Fibroblast of the conjunctiva (primary cell): ENCODE measurements at regions not wholly inside any gene's neighbourhood (a gene's known extent, or its start where the extent isn't known, plus 50 kb on each side); places are given as distances from the start of the nearest gene placed in this dataset.

Experiments
- DNase-seq: peaks from one replicate; pipeline ENCODE4 v3.0.0-alpha.2; 2010; ENCODE audit warnings: low read depth

DNA sequence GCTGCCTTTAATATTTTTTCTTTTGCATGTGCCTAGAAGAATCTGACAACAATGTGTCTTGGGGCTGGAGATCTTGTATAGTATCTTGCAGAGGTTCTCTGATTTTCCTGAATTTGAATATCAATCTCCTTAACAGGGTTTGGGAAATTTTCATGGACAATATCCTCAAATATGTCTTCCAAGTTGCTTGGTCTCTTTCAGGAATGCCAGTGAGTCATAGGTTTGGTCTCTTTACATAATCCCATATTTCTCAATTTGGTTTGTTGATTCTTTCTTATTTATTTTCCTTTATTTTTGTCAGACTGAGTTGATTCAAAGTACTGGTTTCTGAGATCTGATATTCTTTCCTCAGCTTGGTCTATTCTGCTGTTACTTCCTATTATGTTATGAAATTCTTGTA, 208.7 kb upstream of the GLI3 start:
- DNase-seq, result no peak

DNA sequence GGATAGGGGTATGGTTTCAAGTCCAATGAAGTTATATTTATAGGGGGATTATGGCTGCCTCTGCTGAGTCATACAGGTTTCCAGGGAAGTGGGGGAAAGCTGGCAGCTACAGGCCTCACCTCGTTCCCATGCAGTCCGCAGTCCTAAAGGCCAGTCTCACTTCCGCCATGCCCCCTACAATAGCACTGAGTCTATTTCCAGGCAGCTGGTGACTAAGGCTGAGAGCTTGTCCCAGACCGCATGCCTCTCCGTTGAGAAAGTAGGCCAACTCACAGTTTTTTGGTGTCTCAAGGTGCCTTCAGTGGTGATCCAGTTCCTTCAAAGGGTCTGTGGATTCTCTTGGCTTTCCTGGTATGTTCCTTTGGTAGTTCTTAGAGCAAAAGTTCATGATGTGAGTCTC, 203.9 kb upstream of the GLI3 start:
- no peak for DNase-seq

DNA sequence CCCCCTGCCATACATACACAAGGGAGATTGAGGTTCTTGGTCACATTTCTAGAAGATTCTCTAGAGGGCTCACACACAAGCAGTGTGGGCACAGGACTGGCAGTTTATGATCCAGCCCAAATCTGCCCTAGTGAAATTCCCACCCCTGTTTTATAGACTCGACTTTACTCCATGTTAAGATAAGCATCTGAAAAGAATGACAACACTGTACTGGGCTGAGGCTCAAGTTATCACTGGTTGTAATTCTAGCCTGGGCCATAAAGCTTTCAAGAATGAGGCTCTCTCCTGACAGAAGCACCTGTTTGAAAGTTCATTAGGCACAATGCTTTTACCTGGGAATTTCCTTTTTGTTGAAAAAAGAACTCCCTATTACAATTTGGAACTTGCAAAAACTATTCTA, 195.6 kb upstream of the GLI3 start:
- DNase-seq, result no peak

GRCh38 chr7:42431873-42432272, 194.9 kb upstream of the GLI3 start:
- DNase-seq, result no peak

DNA sequence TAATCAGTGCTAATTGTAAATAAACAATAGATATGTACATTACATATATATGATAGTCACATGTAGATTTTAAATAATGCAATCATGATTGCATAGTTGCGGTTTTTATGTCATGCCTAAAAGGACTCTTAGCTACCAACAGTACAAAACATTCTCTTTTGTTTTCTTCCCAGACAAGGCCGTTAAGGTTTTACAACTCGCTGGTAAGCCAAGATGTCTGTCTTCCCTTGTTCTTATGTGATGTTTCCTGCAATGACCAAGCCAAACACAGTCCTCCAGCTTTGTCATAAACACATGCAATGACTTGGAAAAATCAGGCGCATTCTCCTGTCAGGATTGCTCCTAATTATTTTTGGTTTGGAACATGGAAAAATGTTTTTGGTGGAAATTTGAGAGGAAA, 192.3 kb upstream of the GLI3 start:
- no peak for DNase-seq

DNA sequence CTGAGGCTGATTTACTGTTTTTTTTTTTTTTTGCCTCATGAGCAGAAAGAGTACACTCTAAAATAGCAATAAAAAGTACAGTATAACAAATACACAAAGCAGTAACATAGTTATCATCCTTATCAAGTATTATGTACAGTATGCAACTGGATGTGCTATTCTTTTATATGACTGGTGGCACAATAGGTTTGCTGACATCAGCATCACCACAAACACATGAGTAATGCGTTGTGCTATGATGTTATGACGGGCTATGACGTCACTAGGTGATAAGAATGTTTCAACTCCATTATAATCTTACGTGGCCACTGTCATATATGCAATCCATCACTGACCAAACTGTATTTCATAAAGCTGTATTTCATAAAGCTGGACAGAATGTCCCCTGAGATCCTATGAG, 189.2 kb upstream of the GLI3 start:
- DNase-seq, result no peak

DNA sequence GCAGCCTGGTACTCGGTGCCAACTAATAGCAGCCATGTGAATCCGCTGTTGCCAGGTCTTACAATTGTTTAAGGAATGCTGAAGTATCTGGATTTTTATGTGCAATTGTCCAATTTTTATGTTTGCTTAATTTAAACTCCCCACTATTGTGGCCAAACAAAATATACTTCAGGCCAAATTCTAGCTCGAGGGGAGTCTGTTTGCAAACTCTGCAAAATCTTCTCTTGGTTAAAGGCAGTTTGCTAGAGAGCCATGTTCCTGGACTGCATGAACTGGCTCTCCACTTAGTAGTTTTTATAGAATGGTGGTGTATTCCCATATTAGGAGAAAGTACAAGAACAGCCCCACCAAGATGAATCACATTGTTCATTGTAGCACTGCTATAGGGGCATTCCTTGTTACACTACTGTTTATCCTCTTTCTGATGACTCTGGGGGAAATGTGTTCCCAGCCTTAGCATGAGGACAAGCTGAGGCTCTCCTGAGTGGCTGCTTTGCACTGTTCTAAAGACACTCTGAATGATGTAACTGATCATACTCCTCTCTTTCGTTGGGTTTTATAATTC, 178.0 kb upstream of the GLI3 start:
- peak; percentile 63 for DNase-seq

GRCh38 chr7:42414028-42414427, 177.0 kb upstream of the GLI3 start:
- no peak for DNase-seq

GRCh38 chr7:42409296-42409695, 172.3 kb upstream of the GLI3 start:
- DNase-seq, result no peak

- no peak for DNase-seq
Measured at GRCh38 chr7:42407833-42408232, 170.8 kb upstream of the GLI3 start.

- DNase-seq, result no peak
Measured at GRCh38 chr7:42407021-42407710, 170.2 kb upstream of the GLI3 start.

DNA sequence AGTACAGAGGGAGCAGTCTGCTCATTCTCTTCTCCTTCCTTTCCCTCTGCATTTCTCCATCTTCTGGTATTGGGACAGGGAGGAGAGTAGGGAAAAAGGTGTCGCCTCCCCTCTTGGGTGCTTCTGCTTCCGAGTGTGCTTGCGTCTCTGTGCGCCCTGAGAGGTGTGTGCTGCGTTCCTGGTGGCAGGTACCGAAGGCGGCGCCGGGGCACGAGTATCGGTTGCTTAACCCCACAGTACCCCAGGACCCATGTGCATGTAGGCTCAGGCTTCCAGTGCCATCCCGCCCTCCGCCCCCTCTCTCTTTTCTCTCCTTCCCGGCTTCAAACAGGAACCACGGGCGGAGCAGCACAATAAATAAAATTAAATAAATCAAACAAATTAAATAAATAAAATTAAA, 169.3 kb upstream of the GLI3 start:
- no peak for DNase-seq

DNA sequence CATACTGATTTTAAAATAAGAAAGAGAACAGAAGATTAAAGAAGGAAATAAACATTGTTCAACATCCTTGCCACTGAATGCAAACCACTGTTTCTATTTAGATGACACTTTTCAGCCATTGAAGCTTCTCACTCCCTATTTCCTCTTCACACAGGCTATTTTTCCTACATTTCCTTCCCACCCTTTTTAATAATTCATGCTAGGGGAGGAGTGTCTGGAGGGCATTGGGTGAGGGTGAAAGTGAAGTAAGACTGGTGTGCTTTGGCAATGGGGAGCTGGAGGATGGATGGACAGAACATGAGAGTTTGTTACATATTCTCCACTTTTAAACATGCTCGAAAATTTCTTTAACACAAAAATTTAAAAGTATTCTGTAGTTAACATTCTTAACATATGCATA, 168.8 kb upstream of the GLI3 start:
- no peak for DNase-seq

DNA sequence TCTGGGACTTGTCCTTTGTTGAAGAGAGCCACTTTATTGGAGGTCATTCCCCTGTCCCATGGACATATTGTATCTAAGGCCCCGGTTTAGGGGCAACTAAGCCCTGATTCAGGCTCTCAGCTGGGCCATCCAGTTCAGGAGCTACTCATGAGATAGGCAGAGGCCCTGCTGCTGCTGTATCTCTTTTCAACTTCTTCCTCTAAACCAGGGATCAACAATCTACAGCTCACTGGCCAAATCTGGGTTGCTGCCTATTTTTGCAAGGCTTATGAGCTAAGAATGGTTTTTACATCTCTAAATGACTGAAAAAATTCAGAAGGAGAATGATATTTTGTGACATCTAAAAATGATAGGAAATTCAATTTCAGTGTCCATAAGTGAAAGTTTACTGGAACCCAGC, 166.8 kb upstream of the GLI3 start:
- no peak for DNase-seq

- DNase-seq, result no peak
Measured at GRCh38 chr7:42400961-42401360, 164.0 kb upstream of the GLI3 start.

DNA sequence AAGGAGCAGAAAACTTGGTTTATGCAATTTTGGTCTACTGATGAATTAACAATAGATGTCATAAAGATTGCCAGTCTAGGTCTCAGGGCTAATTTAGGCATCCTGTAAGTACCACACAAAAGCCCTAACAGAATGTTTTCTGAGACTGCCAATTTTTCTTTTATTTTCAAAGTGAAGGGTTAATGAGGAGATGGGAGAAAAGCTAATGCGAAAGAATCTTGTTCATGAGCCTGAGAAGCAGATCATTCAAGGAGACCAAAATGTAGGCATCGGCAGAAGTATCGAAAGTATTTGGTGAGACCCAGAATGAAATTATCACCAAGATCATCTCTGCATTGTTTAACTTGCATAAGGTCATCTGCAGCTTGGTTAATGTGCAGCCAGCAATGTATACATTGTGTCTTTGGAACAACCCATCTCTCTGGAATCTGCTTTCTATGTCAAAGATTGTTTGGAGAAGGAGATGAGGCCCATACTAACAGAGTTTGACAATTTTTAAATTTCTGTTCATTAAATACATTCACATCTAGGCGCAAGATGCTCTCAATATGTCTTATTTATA, 163.3 kb upstream of the GLI3 start:
- DNase-seq, result no peak

DNA sequence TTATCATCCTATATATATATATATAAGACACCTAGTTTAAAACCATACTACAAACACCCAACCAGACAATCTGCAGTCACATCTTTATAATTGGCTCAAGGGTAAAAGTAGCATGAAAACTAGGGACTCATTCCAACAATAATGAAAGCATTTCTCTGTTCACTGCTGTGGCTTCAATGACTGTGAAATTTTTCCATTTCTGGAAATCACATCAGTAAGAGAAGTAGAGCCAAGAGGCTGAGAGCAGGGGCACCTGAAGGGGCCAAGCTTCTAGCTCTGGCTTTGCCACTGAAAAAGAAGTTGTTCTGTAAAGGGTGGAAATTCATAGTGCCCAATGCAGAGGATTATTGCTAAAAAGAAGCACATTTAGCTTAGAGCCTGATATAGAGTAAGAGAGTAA, 158.6 kb upstream of the GLI3 start:
- DNase-seq, result no peak

- no peak for DNase-seq
Measured at GRCh38 chr7:42392826-42393225, 155.8 kb upstream of the GLI3 start.

GRCh38 chr7:42389697-42390096, 152.7 kb upstream of the GLI3 start:
- DNase-seq, result no peak

GRCh38 chr7:42385912-42386311, 148.9 kb upstream of the GLI3 start:
- DNase-seq, result no peak

GRCh38 chr7:42381161-42381560, 144.2 kb upstream of the GLI3 start:
- no peak for DNase-seq

DNA sequence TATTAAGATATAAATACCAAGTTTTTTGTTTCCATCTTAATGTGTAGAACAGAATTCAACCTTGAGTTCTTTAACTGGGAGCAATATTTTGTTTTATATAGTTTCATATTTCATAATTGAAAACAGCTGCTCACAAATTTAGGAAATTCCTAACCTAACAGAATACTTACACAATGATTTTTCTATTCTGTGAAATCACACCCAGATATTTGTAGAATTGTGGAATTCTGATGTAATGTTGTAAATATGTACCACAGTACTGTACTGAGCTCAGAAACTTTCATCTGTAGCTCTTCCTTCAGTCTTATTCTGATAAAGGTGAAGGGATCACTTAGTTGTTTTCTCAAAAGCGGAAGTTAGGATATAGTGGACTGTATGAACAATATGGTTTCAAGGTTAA, 143.4 kb upstream of the GLI3 start:
- DNase-seq, result peak; percentile 16

DNA sequence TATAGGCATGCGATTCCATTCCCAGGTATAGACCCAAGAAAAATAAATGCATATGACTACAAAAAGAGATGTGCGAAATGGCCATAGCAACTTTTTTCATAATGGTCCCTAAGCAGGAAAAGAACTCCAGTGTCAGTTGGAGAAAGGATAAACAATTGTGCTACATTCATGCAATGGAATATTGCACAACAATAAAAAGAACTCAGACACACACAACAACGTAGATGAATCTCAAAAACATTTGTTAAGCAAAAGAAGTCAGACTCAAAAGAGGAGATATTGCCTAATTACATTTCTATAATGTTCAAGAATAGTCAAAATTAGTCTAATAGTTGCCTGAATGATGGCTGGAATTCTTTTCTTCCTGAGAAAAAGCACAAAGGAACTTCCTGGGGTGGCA, 141.1 kb upstream of the GLI3 start:
- DNase-seq, result no peak

- no peak for DNase-seq
Measured at GRCh38 chr7:42373285-42373684, 136.3 kb upstream of the GLI3 start.
